ENCODE measurements at regions not wholly inside any gene's neighbourhood (a gene's known extent, or its start where the extent isn't known, plus 50 kb on each side); places are given as distances from the start of the nearest gene placed in this dataset.
A peak's percentile ranks its signal among the peaks of the same experiment; 100 is the strongest.
"Not testable (repeated sequence)": the region's sequence is repeated elsewhere in the genome, so short reads cannot be mapped to it uniquely, and the experiment has no call there.

- Mint-ChIP-seq H3K4me3 (no peak overlapping the region), H3K27ac (peak overlapping the region in 1 of 10 donors; percentile 7), H3K9me3 (no peaks in the 10 kb centered on the region), H3K27me3 (peaks cover 0 to 1% (median 0%) of the 10 kb centered on the region in 5 donors), H3K4me1 (peaks cover 0 to 2% (median 0%) of the 10 kb centered on the region in 4 donors), H3K36me3 (peaks cover 0 to 3% (median 3%) of the 10 kb centered on the region in 3 donors)
- no peak for ATAC-seq
- POLR2A ChIA-PET, result interaction anchor here (1.5 kb wide), 1 partner anchor 9 kb away, joined by 5 read pairs; no protein-coding TSS in a partner anchor
- no peak for DNase-seq
These were observed 66.2 kb downstream of the SC5D start for GRCh38 chr11:121358760-121359159.

- peaks cover 0 to 2% (median 0%) of the 10 kb centered on the region in 4 donors for H3K4me1 Mint-ChIP-seq
- DNase-seq, result no peak
- peaks cover 0 to 1% (median 0%) of the 10 kb centered on the region in 5 donors for H3K27me3 Mint-ChIP-seq
These were observed 67.0 kb downstream of the SC5D start for GRCh38 chr11:121359591-121359990.

GRCh38 chr11:121362955-121363354, 70.4 kb downstream of the SC5D start:
- ATAC-seq, DNase-seq, POLR2A ChIA-PET, H3K27me3 Mint-ChIP-seq, H3K9me3 Mint-ChIP-seq, H3K4me3 Mint-ChIP-seq, H3K27ac Mint-ChIP-seq, H3K36me3 Mint-ChIP-seq: not testable (repeated sequence)
- peaks cover 5 to 19% (median 15%) of the 10 kb centered on the region in 4 donors for H3K4me1 Mint-ChIP-seq

More at GRCh38 chr11:121359591-121359990, 67.0 kb downstream of the SC5D start:
- Mint-ChIP-seq H3K9me3 (no peaks in the 10 kb centered on the region), H3K4me3 (no peak overlapping the region), H3K36me3 (peaks cover 0 to 3% (median 3%) of the 10 kb centered on the region in 3 donors), H3K27ac (no peak overlapping the region)
- no peak for ATAC-seq
- POLR2A ChIA-PET, result interaction anchor here (1.5 kb wide), 1 partner anchor 8 kb away, joined by 5 read pairs; no protein-coding TSS in a partner anchor

GRCh38 chr11:121365304-121365703, 72.7 kb downstream of the SC5D start:
- ATAC-seq (no peak), DNase-seq (no peak)
- Mint-ChIP-seq H3K36me3 (peaks cover 0 to 3% (median 0%) of the 10 kb centered on the region in 3 donors), H3K27me3 (no peaks in the 10 kb centered on the region), H3K4me3 (no peak overlapping the region), H3K9me3 (no peaks in the 10 kb centered on the region), H3K27ac (peak overlapping the region in 1 of 10 donors; percentile 54), H3K4me1 (peaks cover 13 to 42% (median 28%) of the 10 kb centered on the region in 4 donors)
- POLR2A ChIA-PET, result interaction anchor here (0.9 kb wide), 1 partner anchor 13 kb away, joined by 3 read pairs; no protein-coding TSS in a partner anchor

GRCh38 chr11:121366038-121366437, 73.5 kb downstream of the SC5D start:
- H3K36me3 Mint-ChIP-seq, result peaks cover 0 to 3% (median 0%) of the 10 kb centered on the region in 3 donors
- POLR2A ChIA-PET, result interaction anchor here (0.9 to 3.0 kb wide), 4 partner anchors 12 to 84 kb away, joined by 3 to 27 read pairs (median 3); partner anchors contain the start of gene SC5D
- H3K9me3 Mint-ChIP-seq, result no peaks in the 10 kb centered on the region
- ATAC-seq (no peak), DNase-seq (no peak)
- H3K27me3 Mint-ChIP-seq, result no peaks in the 10 kb centered on the region
- H3K4me3 Mint-ChIP-seq, result no peak overlapping the region
- peaks cover 13 to 48% (median 31%) of the 10 kb centered on the region in 4 donors for H3K4me1 Mint-ChIP-seq
- H3K27ac Mint-ChIP-seq, result peak overlapping the region in 3 of 10 donors; percentile 38 to 54 (median 53)

DNA sequence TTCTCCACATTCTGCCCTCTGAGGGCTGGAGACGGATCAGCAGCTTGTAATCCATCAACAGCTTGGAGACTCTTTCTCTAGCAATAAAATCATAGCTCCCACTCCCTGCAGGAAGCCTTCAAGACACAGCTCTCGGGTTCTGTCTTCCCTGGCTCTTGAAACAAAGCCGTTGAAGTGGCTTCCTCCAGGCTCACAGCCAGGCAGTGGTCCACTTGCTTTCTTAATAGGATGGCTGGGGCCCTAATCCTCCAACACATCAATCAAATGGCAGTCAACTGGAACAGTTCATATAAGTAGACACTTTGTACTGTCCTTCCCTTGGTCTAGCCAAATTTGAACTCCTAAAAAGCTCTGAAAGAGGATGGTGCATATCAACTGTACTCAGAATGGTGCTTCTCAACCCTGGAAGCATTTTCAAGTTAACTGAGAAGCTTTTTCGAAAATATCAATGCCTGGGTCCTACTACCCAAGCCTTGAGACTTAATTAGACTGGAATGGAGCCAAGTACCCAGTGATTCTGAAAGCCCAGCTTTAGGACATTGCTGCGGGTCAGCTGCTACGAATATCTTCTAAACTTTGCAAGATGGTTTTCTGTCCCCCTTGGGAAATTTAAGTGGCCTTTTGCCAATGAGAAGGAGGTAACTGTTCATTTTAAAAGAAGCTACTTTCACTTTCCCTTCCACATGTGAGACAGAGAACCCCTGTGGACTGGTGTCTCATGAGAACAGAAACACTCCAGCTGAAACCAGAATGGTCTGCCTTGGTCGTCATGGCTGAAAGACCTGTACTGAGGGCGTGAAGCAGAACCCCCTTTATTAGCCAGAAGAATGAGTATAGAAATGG, 74.7 kb downstream of the SC5D start:
- peak overlapping the region; percentile 67 to 93 (median 86) for H3K4me3 Mint-ChIP-seq

GRCh38 chr11:121367844-121368225, 75.3 kb downstream of the SC5D start:
- ATAC-seq, result no peak
- Mint-ChIP-seq H3K4me3 (peak overlapping the region; percentile 67 to 93 (median 86)), H3K27me3 (no peaks in the 10 kb centered on the region), H3K9me3 (no peaks in the 10 kb centered on the region), H3K36me3 (peaks cover 0 to 3% (median 0%) of the 10 kb centered on the region in 3 donors), H3K27ac (peak overlapping the region; percentile 13 to 98 (median 92)), H3K4me1 (peaks cover 19 to 64% (median 44%) of the 10 kb centered on the region in 4 donors)
- POLR2A ChIA-PET, result interaction anchor here (0.6 to 3.0 kb wide), 8 partner anchors 9 to 83 kb away, joined by 3 to 27 read pairs (median 4); partner anchors contain the start of gene SC5D
- DNase-seq, result no peak

More for the DNA sequence above, 74.7 kb downstream of the SC5D start:
- Mint-ChIP-seq H3K9me3 (no peaks in the 10 kb centered on the region), H3K27ac (peak overlapping the region; percentile 13 to 98 (median 92)), H3K27me3 (no peaks in the 10 kb centered on the region), H3K4me1 (peaks cover 15 to 57% (median 40%) of the 10 kb centered on the region in 4 donors), H3K36me3 (peaks cover 0 to 3% (median 0%) of the 10 kb centered on the region in 3 donors)
- POLR2A ChIA-PET, result interaction anchor here (0.6 to 3.0 kb wide), 10 partner anchors 8 to 83 kb away, joined by 3 to 27 read pairs (median 4); partner anchors contain the start of gene SC5D
- ATAC-seq (peak; percentile 81 to 90), DNase-seq (peak in 6 of 10 donors; percentile 12 to 62 (median 26))

- POLR2A ChIA-PET, result interaction anchor here (0.6 to 3.0 kb wide), 7 partner anchors 8 to 82 kb away, joined by 3 to 27 read pairs (median 4); partner anchors contain the start of gene SC5D
- ATAC-seq (no peak), DNase-seq (no peak)
- peak overlapping the region in 7 of 10 donors; percentile 13 to 98 (median 92) for H3K27ac Mint-ChIP-seq
- no peaks in the 10 kb centered on the region for H3K27me3 Mint-ChIP-seq
- peak overlapping the region in 7 of 10 donors; percentile 16 to 93 (median 86) for H3K4me3 Mint-ChIP-seq
- H3K9me3 Mint-ChIP-seq, result no peaks in the 10 kb centered on the region
- H3K4me1 Mint-ChIP-seq, result peaks cover 21 to 71% (median 52%) of the 10 kb centered on the region in 4 donors
- H3K36me3 Mint-ChIP-seq, result no peaks in the 10 kb centered on the region
These were observed 76.0 kb downstream of the SC5D start for GRCh38 chr11:121368364-121369240.

DNA sequence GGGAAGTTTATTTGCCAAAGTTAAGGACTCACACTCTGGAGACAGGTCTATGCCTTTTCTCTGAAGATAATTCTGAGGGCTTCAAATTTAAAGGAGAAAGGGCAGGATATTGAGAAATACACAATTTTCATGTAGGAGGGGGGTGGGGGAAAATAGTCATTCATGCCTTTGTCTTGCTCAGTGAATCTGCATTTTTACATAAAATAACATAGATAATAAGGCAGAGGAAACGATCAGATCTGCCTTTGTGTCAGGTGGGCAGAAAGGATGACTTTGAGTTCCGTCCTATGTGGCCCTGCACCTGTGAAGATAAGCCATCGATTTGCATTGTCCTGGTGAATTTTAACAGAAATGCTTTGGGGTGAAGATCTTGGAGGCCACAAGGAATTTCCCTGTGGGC, 76.8 kb downstream of the SC5D start:
- Mint-ChIP-seq H3K4me3 (no peak overlapping the region), H3K36me3 (no peaks in the 10 kb centered on the region), H3K9me3 (no peaks in the 10 kb centered on the region), H3K27me3 (no peaks in the 10 kb centered on the region), H3K4me1 (peaks cover 21 to 79% (median 58%) of the 10 kb centered on the region in 4 donors), H3K27ac (peak overlapping the region in 1 of 10 donors; percentile 54)
- ATAC-seq (no peak), DNase-seq (no peak)
- POLR2A ChIA-PET, result interaction anchor here (1.3 to 1.4 kb wide), 2 partner anchors 42 to 82 kb away, joined by 3 read pairs; no protein-coding TSS in a partner anchor

DNA sequence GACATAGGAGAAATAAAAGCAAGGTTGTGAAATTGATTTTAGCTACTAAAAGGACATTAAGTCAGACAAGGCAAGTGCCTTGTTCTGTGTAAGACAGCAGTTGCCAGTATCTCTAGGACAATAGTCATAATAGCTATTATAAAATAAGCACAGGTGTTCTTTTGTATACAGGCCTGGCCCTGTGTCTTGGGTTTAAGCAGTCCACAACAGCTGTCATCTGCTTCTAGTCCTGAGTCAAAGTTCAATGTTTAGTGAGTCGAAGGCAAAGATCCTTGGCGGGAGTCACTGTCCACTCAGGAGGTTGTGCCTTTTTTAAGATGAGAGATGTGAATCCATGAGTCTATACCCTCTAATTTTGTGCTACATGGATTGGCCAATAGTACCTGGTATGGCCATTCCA, 79.5 kb downstream of the SC5D start:
- DNase-seq, result no peak
- peaks cover 23 to 86% (median 74%) of the 10 kb centered on the region in 4 donors for H3K4me1 Mint-ChIP-seq
- H3K9me3 Mint-ChIP-seq, result no peaks in the 10 kb centered on the region
- peak overlapping the region in 6 of 10 donors; percentile 13 to 68 (median 28) for H3K27ac Mint-ChIP-seq
- H3K4me3 Mint-ChIP-seq, result peak overlapping the region in 5 of 10 donors; percentile 1 to 63 (median 47)
- ATAC-seq, result no peak
- H3K36me3 Mint-ChIP-seq, result no peaks in the 10 kb centered on the region
- no peaks in the 10 kb centered on the region for H3K27me3 Mint-ChIP-seq
- POLR2A ChIA-PET, result interaction anchor here (1.1 kb wide), 1 partner anchor 78 kb away, joined by 3 read pairs; no protein-coding TSS in a partner anchor

DNA sequence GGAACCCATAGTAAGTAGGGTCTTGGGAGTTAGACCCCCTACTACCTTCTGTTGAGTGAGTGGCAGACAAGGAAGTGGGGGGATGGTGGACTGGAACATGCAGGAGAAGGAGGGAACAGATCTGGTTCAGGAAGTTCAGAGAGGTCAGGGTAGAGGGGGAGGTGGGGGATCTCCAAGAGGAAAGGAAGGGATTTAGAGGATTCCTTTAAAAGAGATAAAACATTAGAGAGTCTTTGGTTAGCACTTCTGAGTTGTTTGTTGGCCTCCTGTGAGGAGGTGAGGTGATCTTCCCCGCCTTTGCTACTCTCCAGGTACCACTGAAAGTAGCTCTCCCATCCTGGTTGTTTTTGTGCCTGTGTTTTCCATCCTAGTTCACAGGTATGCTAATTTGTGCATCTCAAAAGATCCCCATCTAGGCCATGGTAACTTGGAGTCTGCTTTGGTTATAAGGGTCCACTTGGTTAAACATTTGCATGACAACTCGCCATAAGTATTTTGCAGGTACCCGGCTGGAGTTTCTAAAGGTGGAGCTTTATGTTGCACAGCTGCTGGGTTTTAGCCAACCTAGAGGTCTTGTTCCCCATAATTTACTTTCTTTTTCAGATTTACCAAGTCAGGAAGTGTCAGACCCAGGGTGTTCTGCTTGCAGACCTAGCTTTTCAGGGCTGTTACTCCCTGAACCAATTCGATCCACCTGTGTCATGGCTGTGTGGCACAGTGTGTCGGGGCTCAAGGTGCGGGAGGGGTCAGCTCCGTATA, 79.3 kb upstream of the SORL1 start:
- Mint-ChIP-seq H3K9me3 (no peaks in the 10 kb centered on the region), H3K27ac (peak overlapping the region in 9 of 10 donors; percentile 24 to 81 (median 64)), H3K4me3 (peak overlapping the region in 9 of 10 donors; percentile 8 to 68 (median 57)), H3K36me3 (no peaks in the 10 kb centered on the region), H3K27me3 (no peaks in the 10 kb centered on the region), H3K4me1 (peaks cover 25 to 82% (median 70%) of the 10 kb centered on the region in 4 donors)
- ATAC-seq (peak; percentile 59 to 65), DNase-seq (peak in 2 of 10 donors; percentile 17 to 39)
- POLR2A ChIA-PET, result interaction anchor here (1.2 to 1.5 kb wide), 4 partner anchors 10 to 77 kb away, joined by 3 to 6 read pairs (median 4); no protein-coding TSS in a partner anchor

Data from naive thymus-derived CD8-positive, alpha-beta T cell (primary cell).